Tibial nerve (tissue), 4 donors: ENCODE measurements at regions not wholly inside any gene's neighbourhood (a gene's known extent, or its start where the extent isn't known, plus 50 kb on each side); places are given as distances from the start of the nearest gene placed in this dataset.

ENCODE experiments used
- CTCF ChIP-seq, 5 experiments: fragments of 200-600 bp in 3 of 5; fragments of 450-650 bp in 2 of 5; sonication (generic) in 3 of 5; IDR thresholded peaks; one replicate each; pipeline ENCODE4 v1.5.1; 2016 to 2019; ENCODE audit warnings: antibody characterized with exemption in 5 of 5, mild to moderate bottlenecking in 3 of 5, moderate library complexity in 2 of 5
- EP300 ChIP-seq, 2 donors: sonication (generic); formaldehyde crosslinking; IDR thresholded peaks; one replicate each; pipeline ENCODE4 v1.6.1; 2017; ENCODE audit warnings: antibody characterized with exemption in 2 of 2, mild to moderate bottlenecking in 1 of 2
- POLR2A ChIP-seq, 2 donors: fragments of 450-650 bp; IDR thresholded peaks; one replicate each; pipeline ENCODE4 v1.6.1; 2017; ENCODE audit warnings: antibody characterized with exemption in 2 of 2, mild to moderate bottlenecking in 2 of 2, moderate library complexity in 2 of 2

GRCh38 chr1:190608282-190608681 lies 130.6 kb upstream of the BRINP3 start:
- TF ChIP-seq CTCF (IDR thresholded peaks at IDR 0.05) (no peak), POLR2A (IDR thresholded peaks at IDR 0.05) (no peak), EP300 (IDR thresholded peaks at IDR 0.05) (no peak)
